ENCODE measurements at regions not wholly inside any gene's neighbourhood (a gene's known extent, or its start where the extent isn't known, plus 50 kb on each side); places are given as distances from the start of the nearest gene placed in this dataset.
"Not testable (repeated sequence)": the region's sequence is repeated elsewhere in the genome, so short reads cannot be mapped to it uniquely, and the experiment has no call there.

- DNase-seq = no peak
These were observed 118.2 kb downstream of the PCDH7 start for GRCh38 chr4:30838331-30838730.

GRCh38 chr4:30839583-30840520 is 119.7 kb downstream of the PCDH7 start:
- no peak for DNase-seq

- DNase-seq = no peak
These were observed 120.4 kb downstream of the PCDH7 start for GRCh38 chr4:30840571-30840970.

- no peak for DNase-seq
These were observed 122.0 kb downstream of the PCDH7 start for GRCh38 chr4:30842142-30842541.

GRCh38 chr4:30842689-30843088 is 122.5 kb downstream of the PCDH7 start:
- DNase-seq = no peak

GRCh38 chr4:30844861-30845582 is 124.9 kb downstream of the PCDH7 start:
- no peak for DNase-seq

- no peak for DNase-seq
These were observed 127.0 kb downstream of the PCDH7 start for GRCh38 chr4:30847167-30847566.

- no peak for DNase-seq
These were observed 127.8 kb downstream of the PCDH7 start for GRCh38 chr4:30847958-30848357.

- DNase-seq = no peak
These were observed 134.4 kb downstream of the PCDH7 start for GRCh38 chr4:30854531-30854930.

- no peak for DNase-seq
These were observed 135.1 kb downstream of the PCDH7 start for GRCh38 chr4:30855232-30855631.

GRCh38 chr4:30856795-30857564 is 136.8 kb downstream of the PCDH7 start:
- DNase-seq = no peak

- no peak for DNase-seq
These were observed 140.8 kb downstream of the PCDH7 start for GRCh38 chr4:30860978-30861377.

- no peak for DNase-seq
These were observed 142.0 kb downstream of the PCDH7 start for GRCh38 chr4:30862196-30862595.

GRCh38 chr4:30863021-30863420 is 142.9 kb downstream of the PCDH7 start:
- DNase-seq = no peak

GRCh38 chr4:30865691-30866090 is 145.5 kb downstream of the PCDH7 start:
- no peak for DNase-seq

GRCh38 chr4:30866346-30866745 is 146.2 kb downstream of the PCDH7 start:
- no peak for DNase-seq

- DNase-seq = peak; percentile 17
These were observed 146.7 kb downstream of the PCDH7 start for GRCh38 chr4:30866907-30867306.

- no peak for DNase-seq
These were observed 147.3 kb downstream of the PCDH7 start for GRCh38 chr4:30867427-30867826.

- no peak for DNase-seq
These were observed 148.1 kb downstream of the PCDH7 start for GRCh38 chr4:30868111-30868895.

GRCh38 chr4:30869387-30869786 is 149.2 kb downstream of the PCDH7 start:
- DNase-seq = not testable (repeated sequence)

- DNase-seq = no peak
These were observed 150.3 kb downstream of the PCDH7 start for GRCh38 chr4:30870513-30870912.

GRCh38 chr4:30875658-30876269 is 155.6 kb downstream of the PCDH7 start:
- no peak for DNase-seq
